ENCODE measurements at regions not wholly inside any gene's neighbourhood (a gene's known extent, or its start where the extent isn't known, plus 50 kb on each side); places are given as distances from the start of the nearest gene placed in this dataset.

GRCh38 chr12:74900232-74900631, 309.4 kb downstream of the KCNC2 start:
- intact Hi-C loops (cut with micrococcal nuclease), result no loop called here
- H3K27ac Mint-ChIP-seq, result no peak overlapping the region
- H3K9me3 Mint-ChIP-seq, result no peaks in the 10 kb centered on the region
- no peak for DNase-seq (ENCODE audit: low spot score)
- H3K4me3 Mint-ChIP-seq (ENCODE audit: low read depth), result no peak overlapping the region
- no peaks in the 10 kb centered on the region for H3K27me3 Mint-ChIP-seq (ENCODE audit: low read depth)
- H3K36me3 Mint-ChIP-seq (ENCODE audit: low read depth), result no peaks in the 10 kb centered on the region
- H3K4me1 Mint-ChIP-seq (ENCODE audit: low read depth), result peaks cover 4% of the 10 kb centered on the region

GRCh38 chr12:74903522-74903921, 306.1 kb downstream of the KCNC2 start:
- no peak overlapping the region for H3K27ac Mint-ChIP-seq
- no peak for DNase-seq (ENCODE audit: low spot score)
- intact Hi-C loops (cut with micrococcal nuclease), result no loop called here
- no peaks in the 10 kb centered on the region for H3K9me3 Mint-ChIP-seq
- H3K36me3 Mint-ChIP-seq (ENCODE audit: low read depth), result no peaks in the 10 kb centered on the region
- no peaks in the 10 kb centered on the region for H3K27me3 Mint-ChIP-seq (ENCODE audit: low read depth)
- H3K4me3 Mint-ChIP-seq (ENCODE audit: low read depth), result no peak overlapping the region
- H3K4me1 Mint-ChIP-seq (ENCODE audit: low read depth), result peaks cover 4% of the 10 kb centered on the region

GRCh38 chr12:74906224-74906623, 303.4 kb downstream of the KCNC2 start:
- H3K4me1 Mint-ChIP-seq (ENCODE audit: low read depth), result no peaks in the 10 kb centered on the region
- H3K9me3 Mint-ChIP-seq, result no peaks in the 10 kb centered on the region
- intact Hi-C loops (cut with micrococcal nuclease), result no loop called here
- no peak for DNase-seq (ENCODE audit: low spot score)
- no peak overlapping the region for H3K4me3 Mint-ChIP-seq (ENCODE audit: low read depth)
- H3K36me3 Mint-ChIP-seq (ENCODE audit: low read depth), result no peaks in the 10 kb centered on the region
- no peak overlapping the region for H3K27ac Mint-ChIP-seq
- H3K27me3 Mint-ChIP-seq (ENCODE audit: low read depth), result no peaks in the 10 kb centered on the region

GRCh38 chr12:74910831-74911230, 298.8 kb downstream of the KCNC2 start:
- intact Hi-C loops (cut with micrococcal nuclease), result no loop called here
- Mint-ChIP-seq H3K4me1 (ENCODE audit: low read depth) (no peaks in the 10 kb centered on the region), H3K27me3 (ENCODE audit: low read depth) (no peaks in the 10 kb centered on the region), H3K36me3 (ENCODE audit: low read depth) (no peaks in the 10 kb centered on the region), H3K9me3 (no peaks in the 10 kb centered on the region), H3K27ac (no peak overlapping the region), H3K4me3 (ENCODE audit: low read depth) (no peak overlapping the region)
- no peak for DNase-seq (ENCODE audit: low spot score)

GRCh38 chr12:74914378-74914777, 295.3 kb downstream of the KCNC2 start:
- H3K36me3 Mint-ChIP-seq (ENCODE audit: low read depth), result no peaks in the 10 kb centered on the region
- no peaks in the 10 kb centered on the region for H3K4me1 Mint-ChIP-seq (ENCODE audit: low read depth)
- H3K9me3 Mint-ChIP-seq, result no peaks in the 10 kb centered on the region
- no peak overlapping the region for H3K4me3 Mint-ChIP-seq (ENCODE audit: low read depth)
- intact Hi-C loops (cut with micrococcal nuclease), result no loop called here
- no peak overlapping the region for H3K27ac Mint-ChIP-seq
- no peaks in the 10 kb centered on the region for H3K27me3 Mint-ChIP-seq (ENCODE audit: low read depth)
- no peak for DNase-seq (ENCODE audit: low spot score)

- Mint-ChIP-seq H3K27me3 (ENCODE audit: low read depth) (no peaks in the 10 kb centered on the region), H3K9me3 (no peaks in the 10 kb centered on the region), H3K4me3 (ENCODE audit: low read depth) (no peak overlapping the region), H3K4me1 (ENCODE audit: low read depth) (no peaks in the 10 kb centered on the region), H3K36me3 (ENCODE audit: low read depth) (no peaks in the 10 kb centered on the region), H3K27ac (no peak overlapping the region)
- intact Hi-C loops (cut with micrococcal nuclease), result no loop called here
- no peak for DNase-seq (ENCODE audit: low spot score)
These were observed 293.9 kb downstream of the KCNC2 start for GRCh38 chr12:74915718-74916117.

- Mint-ChIP-seq H3K27me3 (ENCODE audit: low read depth) (no peaks in the 10 kb centered on the region), H3K36me3 (ENCODE audit: low read depth) (no peaks in the 10 kb centered on the region), H3K4me3 (ENCODE audit: low read depth) (no peak overlapping the region), H3K27ac (no peak overlapping the region), H3K4me1 (ENCODE audit: low read depth) (no peaks in the 10 kb centered on the region), H3K9me3 (no peaks in the 10 kb centered on the region)
- intact Hi-C loops (cut with micrococcal nuclease), result no loop called here
- DNase-seq (ENCODE audit: low spot score), result no peak
These were observed 291.9 kb downstream of the KCNC2 start for GRCh38 chr12:74917743-74918142.

GRCh38 chr12:74918291-74918690, 291.3 kb downstream of the KCNC2 start:
- DNase-seq (ENCODE audit: low spot score), result no peak
- Mint-ChIP-seq H3K4me3 (ENCODE audit: low read depth) (no peak overlapping the region), H3K27ac (no peak overlapping the region), H3K4me1 (ENCODE audit: low read depth) (no peaks in the 10 kb centered on the region), H3K27me3 (ENCODE audit: low read depth) (no peaks in the 10 kb centered on the region), H3K36me3 (ENCODE audit: low read depth) (no peaks in the 10 kb centered on the region), H3K9me3 (peaks cover 3% of the 10 kb centered on the region)
- intact Hi-C loops (cut with micrococcal nuclease), result no loop called here

- Mint-ChIP-seq H3K4me3 (ENCODE audit: low read depth) (no peak overlapping the region), H3K27me3 (ENCODE audit: low read depth) (no peaks in the 10 kb centered on the region), H3K36me3 (ENCODE audit: low read depth) (no peaks in the 10 kb centered on the region), H3K9me3 (peaks cover 16% of the 10 kb centered on the region), H3K4me1 (ENCODE audit: low read depth) (no peaks in the 10 kb centered on the region), H3K27ac (no peak overlapping the region)
- no peak for DNase-seq (ENCODE audit: low spot score)
- intact Hi-C loops (cut with micrococcal nuclease), result no loop called here
These were observed 287.5 kb downstream of the KCNC2 start for GRCh38 chr12:74922117-74922516.

- Mint-ChIP-seq H3K36me3 (ENCODE audit: low read depth) (no peaks in the 10 kb centered on the region), H3K4me1 (ENCODE audit: low read depth) (no peaks in the 10 kb centered on the region), H3K27me3 (ENCODE audit: low read depth) (no peaks in the 10 kb centered on the region), H3K4me3 (ENCODE audit: low read depth) (no peak overlapping the region), H3K27ac (no peak overlapping the region), H3K9me3 (peaks cover 18% of the 10 kb centered on the region)
- DNase-seq (ENCODE audit: low spot score), result no peak
- intact Hi-C loops (cut with micrococcal nuclease), result no loop called here
These were observed 287.0 kb downstream of the KCNC2 start for GRCh38 chr12:74922642-74923041.

GRCh38 chr12:74941670-74942069, 268.0 kb downstream of the KCNC2 start:
- Mint-ChIP-seq H3K27me3 (ENCODE audit: low read depth) (no peaks in the 10 kb centered on the region), H3K4me1 (ENCODE audit: low read depth) (peaks cover 6% of the 10 kb centered on the region), H3K36me3 (ENCODE audit: low read depth) (no peaks in the 10 kb centered on the region), H3K27ac (no peak overlapping the region), H3K9me3 (no peaks in the 10 kb centered on the region), H3K4me3 (ENCODE audit: low read depth) (no peak overlapping the region)
- intact Hi-C loops (cut with micrococcal nuclease), result no loop called here
- DNase-seq (ENCODE audit: low spot score), result no peak

GRCh38 chr12:74945771-74946198, 263.9 kb downstream of the KCNC2 start:
- H3K4me3 Mint-ChIP-seq (ENCODE audit: low read depth), result no peak overlapping the region
- no peaks in the 10 kb centered on the region for H3K27me3 Mint-ChIP-seq (ENCODE audit: low read depth)
- peaks cover 6% of the 10 kb centered on the region for H3K4me1 Mint-ChIP-seq (ENCODE audit: low read depth)
- DNase-seq (ENCODE audit: low spot score), result no peak
- H3K9me3 Mint-ChIP-seq, result no peaks in the 10 kb centered on the region
- no peak overlapping the region for H3K27ac Mint-ChIP-seq
- intact Hi-C loops (cut with micrococcal nuclease), result no loop called here
- H3K36me3 Mint-ChIP-seq (ENCODE audit: low read depth), result no peaks in the 10 kb centered on the region

- no peak for DNase-seq (ENCODE audit: low spot score)
- Mint-ChIP-seq H3K27me3 (ENCODE audit: low read depth) (no peaks in the 10 kb centered on the region), H3K4me3 (ENCODE audit: low read depth) (no peak overlapping the region), H3K9me3 (no peaks in the 10 kb centered on the region), H3K4me1 (ENCODE audit: low read depth) (no peaks in the 10 kb centered on the region), H3K36me3 (ENCODE audit: low read depth) (no peaks in the 10 kb centered on the region), H3K27ac (no peak overlapping the region)
- intact Hi-C loops (cut with micrococcal nuclease), result no loop called here
These were observed 255.9 kb downstream of the KCNC2 start for GRCh38 chr12:74953697-74954096.

- no peaks in the 10 kb centered on the region for H3K27me3 Mint-ChIP-seq (ENCODE audit: low read depth)
- no peak for DNase-seq (ENCODE audit: low spot score)
- H3K4me1 Mint-ChIP-seq (ENCODE audit: low read depth), result no peaks in the 10 kb centered on the region
- H3K9me3 Mint-ChIP-seq, result no peaks in the 10 kb centered on the region
- intact Hi-C loops (cut with micrococcal nuclease), result no loop called here
- H3K4me3 Mint-ChIP-seq (ENCODE audit: low read depth), result no peak overlapping the region
- H3K27ac Mint-ChIP-seq, result no peak overlapping the region
- H3K36me3 Mint-ChIP-seq (ENCODE audit: low read depth), result no peaks in the 10 kb centered on the region
These were observed 252.4 kb downstream of the KCNC2 start for GRCh38 chr12:74957231-74957630.
